Epithelial cell of esophagus (primary cell): ENCODE measurements at regions not wholly inside any gene's neighbourhood (a gene's known extent, or its start where the extent isn't known, plus 50 kb on each side); places are given as distances from the start of the nearest gene placed in this dataset.
"Not testable (repeated sequence)": the region's sequence is repeated elsewhere in the genome, so short reads cannot be mapped to it uniquely, and the experiment has no call there.

Experiments used
- DNase-seq: peaks from one replicate; pipeline ENCODE4 v3.0.0; 2010; ENCODE audit warnings: low read depth
- H3K4me3 ChIP-seq: 2 replicates; pipeline ENCODE4 v1.5.1; 2011; ENCODE audit warnings: mild to moderate bottlenecking, low read length, control low read depth
- CTCF ChIP-seq: IDR thresholded peaks from 2 replicates; pipeline ENCODE4 v1.5.1; 2011; ENCODE audit warnings: low read depth, mild to moderate bottlenecking, low read length, control low read depth, inconsistent platforms; ENCODE audit not compliant: insufficient read depth; ENCODE audit errors: missing control alignments

- no peak for TF ChIP-seq CTCF
- no peak overlapping the region for H3K4me3 ChIP-seq
- DNase-seq, result no peak
Observed at GRCh38 chr22:22167791-22168189, 76.8 kb upstream of the VPREB1 start.

- no peak for TF ChIP-seq CTCF
- no peak for DNase-seq
- no peak overlapping the region for H3K4me3 ChIP-seq
Observed at GRCh38 chr22:22166941-22167713, 77.5 kb upstream of the VPREB1 start.

- TF ChIP-seq CTCF, result no peak
- DNase-seq, result no peak
- H3K4me3 ChIP-seq, result no peak overlapping the region
Observed at GRCh38 chr22:22165936-22166710, 78.5 kb upstream of the VPREB1 start.

- TF ChIP-seq CTCF, result peak; percentile 12
- no peak for DNase-seq
- H3K4me3 ChIP-seq, result no peak overlapping the region
Observed at GRCh38 chr22:22164541-22165272, 79.9 kb upstream of the VPREB1 start.

- no peak for DNase-seq
- H3K4me3 ChIP-seq, result no peak overlapping the region
- TF ChIP-seq CTCF, result no peak
Observed at GRCh38 chr22:22161924-22162851, 82.4 kb upstream of the VPREB1 start.

- H3K4me3 ChIP-seq, DNase-seq: not testable (repeated sequence)
Observed at GRCh38 chr22:22160768-22161167, 83.8 kb upstream of the VPREB1 start.

GRCh38 chr22:22159384-22159783 is 85.2 kb upstream of the VPREB1 start:
- H3K4me3 ChIP-seq, result no peak overlapping the region
- no peak for TF ChIP-seq CTCF
- no peak for DNase-seq
